ENCODE measurements at regions not wholly inside any gene's neighbourhood (a gene's known extent, or its start where the extent isn't known, plus 50 kb on each side); places are given as distances from the start of the nearest gene placed in this dataset.

DNA sequence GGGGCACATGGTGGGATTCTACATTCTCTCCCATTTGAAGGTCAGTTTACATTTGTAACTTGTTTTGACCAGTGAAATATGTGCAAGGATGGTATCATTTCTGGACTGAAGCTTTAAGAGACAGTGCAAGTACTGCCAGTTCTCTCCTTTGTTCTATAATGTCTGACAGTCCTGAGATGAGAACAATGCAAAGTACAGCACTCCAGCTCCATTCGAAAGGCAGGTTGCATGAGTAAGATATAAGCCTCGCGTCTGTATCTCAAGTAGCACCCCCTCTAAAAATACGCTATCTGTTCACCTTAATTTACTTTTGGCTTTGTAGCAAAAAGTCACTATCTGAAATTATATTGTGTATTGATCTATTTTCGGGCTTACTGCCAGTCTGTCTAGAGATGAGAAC lies 1122.2 kb upstream of the TMEM132C start:
- intact Hi-C loops (cut with DNase I; ENCODE audit: low total_unique reads): no loop called here
- DNase-seq: no peak
- Histone ChIP-seq H3K4me1 (peaks cover 0 to 13% (median 10%) of the 10 kb centered on the region in 4 donors), H3K9me3 (peaks cover 0 to 21% (median 9%) of the 10 kb centered on the region in 4 donors), H3K27me3 (peaks cover 0 to 10% (median 7%) of the 10 kb centered on the region in 3 donors), H3K4me3 (no peak overlapping the region), H3K27ac (no peak overlapping the region), H3K36me3 (no peaks in the 10 kb centered on the region)
- 84 to 92% (median 87%) methylated on average over 5 of the region's 5 CpGs for WGBS, 5 donors
- TF ChIP-seq, protein P1, sequence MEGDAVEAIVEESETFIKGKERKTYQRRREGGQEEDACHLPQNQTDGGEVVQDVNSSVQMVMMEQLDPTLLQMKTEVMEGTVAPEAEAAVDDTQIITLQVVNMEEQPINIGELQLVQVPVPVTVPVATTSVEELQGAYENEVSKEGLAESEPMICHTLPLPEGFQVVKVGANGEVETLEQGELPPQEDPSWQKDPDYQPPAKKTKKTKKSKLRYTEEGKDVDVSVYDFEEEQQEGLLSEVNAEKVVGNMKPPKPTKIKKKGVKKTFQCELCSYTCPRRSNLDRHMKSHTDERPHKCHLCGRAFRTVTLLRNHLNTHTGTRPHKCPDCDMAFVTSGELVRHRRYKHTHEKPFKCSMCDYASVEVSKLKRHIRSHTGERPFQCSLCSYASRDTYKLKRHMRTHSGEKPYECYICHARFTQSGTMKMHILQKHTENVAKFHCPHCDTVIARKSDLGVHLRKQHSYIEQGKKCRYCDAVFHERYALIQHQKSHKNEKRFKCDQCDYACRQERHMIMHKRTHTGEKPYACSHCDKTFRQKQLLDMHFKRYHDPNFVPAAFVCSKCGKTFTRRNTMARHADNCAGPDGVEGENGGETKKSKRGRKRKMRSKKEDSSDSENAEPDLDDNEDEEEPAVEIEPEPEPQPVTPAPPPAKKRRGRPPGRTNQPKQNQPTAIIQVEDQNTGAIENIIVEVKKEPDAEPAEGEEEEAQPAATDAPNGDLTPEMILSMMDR (IDR thresholded peaks at IDR 0.05): no peak
- TF ChIP-seq EP300 (IDR thresholded peaks at IDR 0.05): no peak
- TF ChIP-seq POLR2A (IDR thresholded peaks at IDR 0.05): no peak
- TF ChIP-seq POLR2AphosphoS5 (IDR thresholded peaks at IDR 0.05): no peak

DNA sequence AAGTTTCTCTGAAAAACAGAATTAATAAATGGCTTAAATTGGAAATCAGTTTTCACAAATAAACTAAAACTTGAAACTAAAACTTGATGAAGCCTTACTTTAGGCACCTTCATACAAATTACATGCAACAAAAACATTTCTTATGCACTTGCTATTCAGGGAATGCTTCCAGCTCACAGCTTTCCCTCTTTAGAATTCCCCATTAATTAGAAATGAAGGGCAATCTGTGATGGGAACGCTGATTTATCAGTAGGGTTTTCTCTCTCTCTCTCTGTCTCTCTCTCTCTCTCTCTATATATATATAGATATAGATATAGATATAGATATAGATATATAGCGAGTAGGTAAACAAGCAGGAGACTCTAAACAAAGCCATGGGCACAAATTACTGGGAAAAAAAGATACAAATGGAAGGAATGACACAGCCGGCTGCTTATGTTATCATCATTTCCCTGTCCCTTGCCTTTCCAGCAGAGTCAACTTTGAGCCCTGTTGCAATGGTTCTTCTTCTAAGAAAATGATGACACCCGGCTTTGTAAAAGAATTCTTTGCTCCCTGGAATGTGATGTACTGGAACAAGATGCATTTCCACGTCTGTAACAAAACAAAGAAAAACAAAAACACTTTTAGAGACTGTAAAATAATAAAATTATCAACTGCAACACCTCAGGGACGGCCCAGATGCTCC lies 1121.6 kb upstream of the TMEM132C start:
- 56 to 65% (median 57%) methylated on average over 6 of the region's 6 CpGs for WGBS, 5 donors
- Histone ChIP-seq H3K27ac (peak overlapping the region in 4 of 5 donors; percentile 23 to 74 (median 34)), H3K27me3 (peaks cover 0 to 10% (median 7%) of the 10 kb centered on the region in 3 donors), H3K36me3 (no peaks in the 10 kb centered on the region), H3K4me3 (peak overlapping the region; percentile 54 to 59 (median 56)), H3K9me3 (peaks cover 0 to 21% (median 8%) of the 10 kb centered on the region in 4 donors), H3K4me1 (peaks cover 0 to 13% (median 10%) of the 10 kb centered on the region in 4 donors)
- no peak for DNase-seq
- intact Hi-C loops (cut with DNase I; ENCODE audit: low total_unique reads): no loop called here
- TF ChIP-seq POLR2A (IDR thresholded peaks at IDR 0.05): no peak
- TF ChIP-seq POLR2AphosphoS5 (IDR thresholded peaks at IDR 0.05): no peak
- TF ChIP-seq, protein P1 (IDR thresholded peaks at IDR 0.05): no peak
- no peak for TF ChIP-seq EP300 (IDR thresholded peaks at IDR 0.05)

DNA sequence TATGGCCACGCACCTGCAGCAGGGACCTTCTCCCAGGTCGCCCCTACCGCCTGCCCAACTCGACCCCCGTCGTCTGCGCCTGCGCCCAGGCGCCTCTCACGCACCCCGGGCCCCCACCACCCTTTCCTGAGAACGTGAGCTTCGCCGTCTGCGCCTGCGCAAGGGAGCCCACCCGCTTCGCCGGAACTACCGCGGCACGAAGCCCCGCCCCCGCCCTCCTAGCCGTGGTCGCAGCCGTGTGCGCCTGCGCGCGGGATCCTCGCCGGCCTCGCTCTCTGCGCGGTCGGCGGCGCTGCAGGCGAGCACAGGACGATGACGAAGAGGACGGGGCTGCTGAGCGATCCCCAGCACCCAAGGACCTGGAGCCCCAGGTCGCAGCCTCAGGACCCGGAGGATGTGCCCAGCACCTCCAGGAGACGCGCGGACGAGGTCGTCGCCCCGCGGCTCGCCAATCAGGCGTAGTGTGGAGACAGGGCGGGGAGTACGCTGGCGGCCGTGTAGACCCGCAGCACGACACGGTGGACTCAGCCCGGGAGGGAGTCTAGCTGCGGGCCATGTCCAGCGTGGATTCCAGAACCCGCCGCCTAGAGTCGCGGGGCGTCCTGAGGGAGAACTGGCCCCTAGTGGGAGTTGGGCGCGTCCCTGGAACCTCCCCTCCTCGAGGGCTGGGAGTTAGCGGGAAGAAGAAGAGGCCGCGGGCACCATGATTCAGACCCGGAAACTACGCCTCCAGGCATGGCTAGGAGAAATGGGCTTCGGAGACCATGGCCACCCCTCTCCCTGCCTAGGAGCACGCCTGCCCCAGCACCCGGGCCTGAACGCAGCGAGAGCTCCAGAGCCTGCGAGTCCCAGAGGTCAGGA lies 1120.8 kb upstream of the TMEM132C start:
- Histone ChIP-seq H3K27me3 (peaks cover 0 to 10% (median 7%) of the 10 kb centered on the region in 3 donors), H3K36me3 (no peaks in the 10 kb centered on the region), H3K27ac (peak overlapping the region; percentile 23 to 74 (median 30)), H3K4me1 (peaks cover 0 to 13% (median 10%) of the 10 kb centered on the region in 4 donors), H3K4me3 (peak overlapping the region; percentile 54 to 59 (median 56)), H3K9me3 (peaks cover 0 to 16% (median 7%) of the 10 kb centered on the region in 4 donors)
- 19 to 28% (median 22%) methylated on average over 26 to 85 of the region's 85 CpGs for WGBS, 5 donors
- intact Hi-C loops (cut with DNase I; ENCODE audit: low total_unique reads): no loop called here
- peak; percentile 69 to 95 for DNase-seq
- peak in 2 of 3 donors; percentile 58 to 79 for TF ChIP-seq POLR2AphosphoS5 (IDR thresholded peaks at IDR 0.05)
- no peak for TF ChIP-seq POLR2A (IDR thresholded peaks at IDR 0.05)
- TF ChIP-seq, protein P1 (IDR thresholded peaks at IDR 0.05): no peak
- TF ChIP-seq EP300 (IDR thresholded peaks at IDR 0.05): no peak

DNA sequence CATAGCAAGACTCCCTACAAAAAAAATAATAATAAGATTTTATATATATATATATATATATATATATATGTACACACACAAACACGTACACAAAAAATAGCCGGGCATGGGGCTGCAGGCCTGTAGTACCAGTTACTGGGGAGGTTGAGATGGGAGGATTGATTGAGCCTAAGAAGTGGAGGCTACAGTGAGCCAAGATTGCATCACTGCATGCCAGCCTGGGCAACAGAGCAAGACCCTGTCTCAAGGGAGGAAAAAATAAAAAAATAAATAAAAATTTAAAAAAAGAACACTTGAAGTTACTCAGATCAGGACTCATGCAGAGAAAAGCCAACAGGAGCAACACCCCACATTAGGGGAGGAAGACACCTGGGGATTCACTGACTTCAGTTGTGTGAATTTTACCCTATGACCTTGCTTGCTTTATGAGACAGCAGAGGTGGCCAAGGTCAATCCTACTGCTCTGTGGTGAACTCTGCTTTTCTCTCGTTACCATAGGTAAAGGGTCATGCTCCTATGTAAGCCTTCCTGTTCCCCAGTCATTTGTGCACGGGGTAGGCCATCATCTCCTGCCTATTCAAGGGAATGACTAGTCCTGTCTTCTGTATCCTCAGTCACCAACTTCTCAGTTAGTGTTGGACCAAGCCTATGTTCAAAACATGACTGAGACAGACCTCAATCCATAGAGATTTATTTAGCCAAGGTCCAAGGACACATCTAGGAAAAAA lies 1119.8 kb upstream of the TMEM132C start:
- WGBS, 5 donors: 59 to 89% (median 84%) methylated on average over 4 of the region's 4 CpGs
- no peak overlapping the region for H3K27ac ChIP-seq
- H3K4me3 ChIP-seq: no peak overlapping the region
- H3K4me1 ChIP-seq: peaks cover 0 to 13% (median 10%) of the 10 kb centered on the region in 4 donors
- no peaks in the 10 kb centered on the region for H3K36me3 ChIP-seq
- H3K27me3 ChIP-seq: peaks cover 0 to 10% (median 7%) of the 10 kb centered on the region in 3 donors
- no peak for TF ChIP-seq POLR2AphosphoS5 (IDR thresholded peaks at IDR 0.05)
- no peak for TF ChIP-seq EP300 (IDR thresholded peaks at IDR 0.05)
- TF ChIP-seq, protein P1 (IDR thresholded peaks at IDR 0.05): no peak
- TF ChIP-seq POLR2A (IDR thresholded peaks at IDR 0.05): no peak
- H3K9me3 ChIP-seq: peaks cover 0 to 10% (median 4%) of the 10 kb centered on the region in 4 donors
- DNase-seq: no peak
- intact Hi-C loops (cut with DNase I; ENCODE audit: low total_unique reads): no loop called here

Data from stomach (tissue), 8 donors.